Endothelial cell of umbilical vein (primary cell): ENCODE measurements at regions not wholly inside any gene's neighbourhood (a gene's known extent, or its start where the extent isn't known, plus 50 kb on each side); places are given as distances from the start of the nearest gene placed in this dataset.

Experiments used
- BruUV-seq: library from RNA; stranded (reverse); fragments of 400-500 nt; replicated peaks from 2 replicates; lab custom pipeline; 2021; lab: Mats Ljungman, UMichigan
- CTCF ChIA-PET: fragments of 300-600, 350-600 bp; sonication (Branson Sonifier 250); formaldehyde crosslinking; loops from one replicate; lab custom pipeline; 2021; ENCODE audit warnings: antibody characterized with exemption, inconsistent platforms; lab: Charles Lee
- POLR2A ChIA-PET: fragments of 300-600, 350-600 bp; sonication (Branson Sonifier 250); formaldehyde crosslinking; loops from one replicate; lab custom pipeline; 2021; ENCODE audit warnings: antibody characterized with exemption, inconsistent platforms; lab: Charles Lee
- DNase-seq: peaks from one replicate; pipeline ENCODE4 v3.0.0-alpha.2; 2011; ENCODE audit warnings: low read depth, low spot score
- FAIRE-seq: peaks from 2 replicates; lab custom pipeline; 2011; peaks lifted over from hg19 to GRCh38; lab: Jason Lieb, UNC
- H2AFZ ChIP-seq: 2 replicates; pipeline ENCODE4 v1.6.0; 2012; ENCODE audit warnings: low read depth, low read length, control low read depth, inconsistent platforms
- H3K27ac ChIP-seq: 2 replicates; pipeline ENCODE4 v1.5.1; 2011; ENCODE audit warnings: low read depth, mild to moderate bottlenecking, control low read depth, low read length, moderate library complexity; ENCODE audit not compliant: insufficient read depth
- H3K27me3 ChIP-seq, 2 experiments: 2 replicates each; pipeline versions ENCODE4 v1.6.0 to v1.6.1; 2011; ENCODE audit warnings: low read length in 2 of 2, mixed read lengths in 1 of 2; ENCODE audit not compliant: control insufficient read depth in 2 of 2, insufficient read depth in 2 of 2
- H3K36me3 ChIP-seq, 2 experiments: 2 replicates in 1 of 2; 3 replicates in 1 of 2; pipeline ENCODE4 v1.5.1; 2011; ENCODE audit warnings: low read length in 2 of 2, mild to moderate bottlenecking in 1 of 2, moderate library complexity in 1 of 2; ENCODE audit not compliant: control insufficient read depth in 2 of 2, insufficient read depth in 2 of 2; ENCODE audit errors: extremely low read depth in 1 of 2
- H3K4me1 ChIP-seq: 3 replicates; pipeline ENCODE4 v1.5.1; 2011; ENCODE audit warnings: mild to moderate bottlenecking, low read length; ENCODE audit not compliant: control insufficient read depth, insufficient read depth; ENCODE audit errors: extremely low read depth
- H3K4me2 ChIP-seq: 2 replicates; pipeline ENCODE4 v1.6.1; 2011; ENCODE audit warnings: low read length, control low read depth, mixed read lengths; ENCODE audit not compliant: insufficient read depth
- H3K4me3 ChIP-seq, 3 experiments: fragments of 200-600 bp in 1 of 3; sonication (generic), shearing (Covaris generic) in 1 of 3; replicated peaks in 1 of 3; 2 replicates each; pipeline ENCODE4 v1.5.1; 2011 to 2016; ENCODE audit warnings: control low read depth in 3 of 3, low read length in 3 of 3, mild to moderate bottlenecking in 2 of 3, inconsistent platforms in 1 of 3, low read depth in 1 of 3, moderate library complexity in 1 of 3; ENCODE audit not compliant: insufficient read depth in 1 of 3
- H3K79me2 ChIP-seq: 2 replicates; pipeline ENCODE4 v1.6.0; 2012; ENCODE audit warnings: low read length, inconsistent platforms; ENCODE audit not compliant: control insufficient read depth, insufficient read depth
- H3K9ac ChIP-seq: replicated peaks from 2 replicates; pipeline ENCODE3; 2011; ENCODE audit warnings: low read length, control low read depth; ENCODE audit not compliant: insufficient read depth; ENCODE audit errors: extremely low read depth
- H3K9me1 ChIP-seq: replicated peaks from 3 replicates; pipeline ENCODE4 v1.6.0; 2011; ENCODE audit warnings: mild to moderate bottlenecking, low read length; ENCODE audit not compliant: control insufficient read depth, insufficient read depth; ENCODE audit errors: extremely low read depth
- H3K9me3 ChIP-seq: replicated peaks from 2 replicates; pipeline ENCODE4 v1.5.1; 2012; ENCODE audit warnings: low read length, inconsistent platforms; ENCODE audit not compliant: control insufficient read depth, insufficient read depth
- H4K20me1 ChIP-seq: replicated peaks from 2 replicates; pipeline ENCODE3; 2011; ENCODE audit warnings: mild to moderate bottlenecking, low read length; ENCODE audit not compliant: control insufficient read depth, insufficient read depth; ENCODE audit errors: extremely low read depth
- JUN ChIP-seq: IDR thresholded peaks from 2 replicates; pipeline ENCODE4 v1.6.1; 2011; ENCODE audit warnings: borderline replicate concordance, low read depth; ENCODE audit not compliant: insufficient read length, insufficient read depth
- MYC ChIP-seq: IDR thresholded peaks from one replicate; pipeline ENCODE4 v1.6.1; 2011; ENCODE audit warnings: mild to moderate bottlenecking, low read depth, low read length
- POLR2A ChIP-seq: IDR thresholded peaks from 2 replicates; pipeline ENCODE4 v1.6.1; 2012; ENCODE audit warnings: low read depth, mild to moderate bottlenecking, control low read depth, low read length
- POLR2AphosphoS5 ChIP-seq: IDR thresholded peaks from 2 replicates; pipeline ENCODE4 v1.6.1; 2012; ENCODE audit warnings: low read depth, mild to moderate bottlenecking, control low read depth, low read length, moderate library complexity; ENCODE audit not compliant: insufficient read depth
- dilution Hi-C: fragments of 300-500 bp; cut with MboI; formaldehyde crosslinking; loops from one replicate; pipeline ENCODE4 v1.15.0; 2019; ENCODE audit warnings: low sequenced_read_pairs; ENCODE audit not compliant: extremely low pct_ligation_motif_present
- intact Hi-C: fragments of 100-400 bp; cut with micrococcal nuclease; formaldehyde crosslinking; loops from one replicate; pipeline ENCODE4 v1.10.0; 2022
- TF ChIP-seq, protein P1 (sequence below), 2 donors: IDR thresholded peaks; 1 replicate in 1 of 2; 2 replicates in 1 of 2; pipeline ENCODE4 v1.5.1; 2011; ENCODE audit warnings: low read length in 2 of 2, mild to moderate bottlenecking in 2 of 2, moderate library complexity in 2 of 2, control low read depth in 1 of 2, inconsistent platforms in 1 of 2, low read depth in 1 of 2; ENCODE audit not compliant: insufficient read depth in 1 of 2; ENCODE audit errors: extremely low read depth in 1 of 2

GRCh38 chr3:148631124-148631903 lies 66.4 kb upstream of the AGTR1 start:
- H3K4me3 ChIP-seq: no peak overlapping the region
- H3K79me2 ChIP-seq: no peaks in the 10 kb centered on the region
- no peaks in the 10 kb centered on the region for H4K20me1 ChIP-seq
- DNase-seq (peak; percentile 14), FAIRE-seq (no peak)
- H3K27ac ChIP-seq: no peak overlapping the region
- no peaks in the 10 kb centered on the region for H3K9me3 ChIP-seq
- TF ChIP-seq, protein P1, sequence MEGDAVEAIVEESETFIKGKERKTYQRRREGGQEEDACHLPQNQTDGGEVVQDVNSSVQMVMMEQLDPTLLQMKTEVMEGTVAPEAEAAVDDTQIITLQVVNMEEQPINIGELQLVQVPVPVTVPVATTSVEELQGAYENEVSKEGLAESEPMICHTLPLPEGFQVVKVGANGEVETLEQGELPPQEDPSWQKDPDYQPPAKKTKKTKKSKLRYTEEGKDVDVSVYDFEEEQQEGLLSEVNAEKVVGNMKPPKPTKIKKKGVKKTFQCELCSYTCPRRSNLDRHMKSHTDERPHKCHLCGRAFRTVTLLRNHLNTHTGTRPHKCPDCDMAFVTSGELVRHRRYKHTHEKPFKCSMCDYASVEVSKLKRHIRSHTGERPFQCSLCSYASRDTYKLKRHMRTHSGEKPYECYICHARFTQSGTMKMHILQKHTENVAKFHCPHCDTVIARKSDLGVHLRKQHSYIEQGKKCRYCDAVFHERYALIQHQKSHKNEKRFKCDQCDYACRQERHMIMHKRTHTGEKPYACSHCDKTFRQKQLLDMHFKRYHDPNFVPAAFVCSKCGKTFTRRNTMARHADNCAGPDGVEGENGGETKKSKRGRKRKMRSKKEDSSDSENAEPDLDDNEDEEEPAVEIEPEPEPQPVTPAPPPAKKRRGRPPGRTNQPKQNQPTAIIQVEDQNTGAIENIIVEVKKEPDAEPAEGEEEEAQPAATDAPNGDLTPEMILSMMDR (IDR thresholded peaks at IDR 0.05; ENCODE audit: extremely low read depth in 1 of 2, insufficient read depth in 1 of 2, low read depth in 1 of 2, low read length in 2 of 2): peak; percentile 15 to 28
- TF ChIP-seq MYC (no peak), JUN (no peak)
- H3K27me3 ChIP-seq: no peaks in the 10 kb centered on the region
- intact Hi-C loops (loop anchor here (1.0 to 2.0 kb wide), 2 partner anchors 253 to 322 kb away; no protein-coding TSS in a partner anchor), dilution Hi-C loops (no loop called here)
- H3K36me3 ChIP-seq: no peaks in the 10 kb centered on the region
- ChIA-PET POLR2A (no interaction called here), CTCF (interaction anchor here (0.8 to 3.6 kb wide), 4 partner anchors 10 to 320 kb away, joined by 3 to 45 read pairs (median 4); no protein-coding TSS in a partner anchor)
- BruUV-seq: no TSS peak
- H3K4me2 ChIP-seq: no peak overlapping the region
- no peaks in the 10 kb centered on the region for H3K9me1 ChIP-seq
- no peaks in the 10 kb centered on the region for H3K4me1 ChIP-seq
- no peak overlapping the region for H3K9ac ChIP-seq
- no peak overlapping the region for H2AFZ ChIP-seq

- H3K4me3 ChIP-seq: no peak overlapping the region
- DNase-seq: no peak
- no peaks in the 10 kb centered on the region for H3K27me3 ChIP-seq
- H3K9me1 ChIP-seq: no peaks in the 10 kb centered on the region
- no peak overlapping the region for H3K9ac ChIP-seq
- intact Hi-C loops (no loop called here), dilution Hi-C loops (no loop called here)
- H3K27ac ChIP-seq: no peak overlapping the region
- H4K20me1 ChIP-seq: no peaks in the 10 kb centered on the region
- BruUV-seq: no TSS peak
- POLR2A ChIA-PET: no interaction called here
- no peaks in the 10 kb centered on the region for H3K4me1 ChIP-seq
- H3K4me2 ChIP-seq: no peak overlapping the region
- CTCF ChIA-PET: no interaction called here
- no peaks in the 10 kb centered on the region for H3K79me2 ChIP-seq
- TF ChIP-seq MYC: no peak
- no peak for TF ChIP-seq POLR2AphosphoS5
- TF ChIP-seq, protein P1 (IDR thresholded peaks at IDR 0.05; ENCODE audit: extremely low read depth in 1 of 2, insufficient read depth in 1 of 2, low read depth in 1 of 2, low read length in 2 of 2): no peak
- TF ChIP-seq JUN: no peak
- no peak for TF ChIP-seq POLR2A
- H2AFZ ChIP-seq: no peak overlapping the region
- H3K9me3 ChIP-seq: no peaks in the 10 kb centered on the region
- FAIRE-seq: no peak
- H3K36me3 ChIP-seq: no peaks in the 10 kb centered on the region
These were observed 56.0 kb upstream of the AGTR1 start for GRCh38 chr3:148641722-148642121.
